ENCODE measurements at regions not wholly inside any gene's neighbourhood (a gene's known extent, or its start where the extent isn't known, plus 50 kb on each side); places are given as distances from the start of the nearest gene placed in this dataset.

GRCh38 chr16:65274566-65274965 is 152.7 kb upstream of the CDH11 start:
- DNase-seq (no peak), ATAC-seq (no peak)
- H3K4me1 ChIP-seq, result no peaks in the 10 kb centered on the region
- intact Hi-C loops (cut with DNase I), result loop anchor here in 1 of 10 donors (10.0 kb wide), 1 partner anchor 60 kb away; no protein-coding TSS in a partner anchor
- WGBS, 2 donors, result 71 to 72% methylated on average over 3 of the region's 3 CpGs
- H3K27ac ChIP-seq, result no peak overlapping the region
- H3K27me3 ChIP-seq, result no peaks in the 10 kb centered on the region
- no peak overlapping the region for H3K4me3 ChIP-seq
- TF ChIP-seq, protein P1, sequence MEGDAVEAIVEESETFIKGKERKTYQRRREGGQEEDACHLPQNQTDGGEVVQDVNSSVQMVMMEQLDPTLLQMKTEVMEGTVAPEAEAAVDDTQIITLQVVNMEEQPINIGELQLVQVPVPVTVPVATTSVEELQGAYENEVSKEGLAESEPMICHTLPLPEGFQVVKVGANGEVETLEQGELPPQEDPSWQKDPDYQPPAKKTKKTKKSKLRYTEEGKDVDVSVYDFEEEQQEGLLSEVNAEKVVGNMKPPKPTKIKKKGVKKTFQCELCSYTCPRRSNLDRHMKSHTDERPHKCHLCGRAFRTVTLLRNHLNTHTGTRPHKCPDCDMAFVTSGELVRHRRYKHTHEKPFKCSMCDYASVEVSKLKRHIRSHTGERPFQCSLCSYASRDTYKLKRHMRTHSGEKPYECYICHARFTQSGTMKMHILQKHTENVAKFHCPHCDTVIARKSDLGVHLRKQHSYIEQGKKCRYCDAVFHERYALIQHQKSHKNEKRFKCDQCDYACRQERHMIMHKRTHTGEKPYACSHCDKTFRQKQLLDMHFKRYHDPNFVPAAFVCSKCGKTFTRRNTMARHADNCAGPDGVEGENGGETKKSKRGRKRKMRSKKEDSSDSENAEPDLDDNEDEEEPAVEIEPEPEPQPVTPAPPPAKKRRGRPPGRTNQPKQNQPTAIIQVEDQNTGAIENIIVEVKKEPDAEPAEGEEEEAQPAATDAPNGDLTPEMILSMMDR (IDR thresholded peaks at IDR 0.05), result no peak
- H3K36me3 ChIP-seq, result no peaks in the 10 kb centered on the region
- H3K9me3 ChIP-seq, result no peaks in the 10 kb centered on the region

DNA sequence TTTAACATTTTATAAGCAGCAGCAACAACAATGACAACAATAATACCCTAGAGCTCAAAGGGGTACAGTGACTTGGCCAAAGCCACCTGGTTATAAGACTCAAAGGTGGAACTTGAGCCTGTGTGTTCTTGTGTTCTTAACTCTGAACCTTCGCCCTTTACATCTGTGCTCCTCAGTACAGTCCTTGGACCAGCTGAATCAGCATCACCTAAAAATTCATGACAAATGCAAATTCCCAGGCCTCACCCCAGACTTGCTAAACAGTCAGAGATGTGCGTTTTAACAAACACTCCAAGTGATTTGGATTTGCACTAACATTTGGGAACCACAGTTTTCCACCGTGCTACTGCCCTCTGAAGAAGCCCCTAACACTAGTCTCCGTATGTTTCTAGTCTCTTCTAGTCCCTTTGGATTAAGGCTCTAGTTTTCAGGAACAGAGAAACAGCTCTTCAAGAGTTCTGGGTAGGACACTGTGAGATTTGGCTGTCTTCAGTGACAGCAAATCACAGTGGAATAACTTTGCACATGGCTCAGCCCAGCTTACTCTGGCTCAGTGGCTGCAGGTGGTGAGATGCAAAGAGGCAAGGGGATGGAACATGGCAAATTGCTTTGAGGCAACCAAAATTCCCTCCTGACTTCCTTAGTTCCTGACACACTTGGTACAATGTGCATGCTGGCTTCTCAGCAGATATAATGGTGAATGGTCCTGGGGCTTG is 151.0 kb upstream of the CDH11 start:
- H3K9me3 ChIP-seq, result no peaks in the 10 kb centered on the region
- 93 to 94% methylated on average over 4 of the region's 4 CpGs for WGBS, 2 donors

DNA sequence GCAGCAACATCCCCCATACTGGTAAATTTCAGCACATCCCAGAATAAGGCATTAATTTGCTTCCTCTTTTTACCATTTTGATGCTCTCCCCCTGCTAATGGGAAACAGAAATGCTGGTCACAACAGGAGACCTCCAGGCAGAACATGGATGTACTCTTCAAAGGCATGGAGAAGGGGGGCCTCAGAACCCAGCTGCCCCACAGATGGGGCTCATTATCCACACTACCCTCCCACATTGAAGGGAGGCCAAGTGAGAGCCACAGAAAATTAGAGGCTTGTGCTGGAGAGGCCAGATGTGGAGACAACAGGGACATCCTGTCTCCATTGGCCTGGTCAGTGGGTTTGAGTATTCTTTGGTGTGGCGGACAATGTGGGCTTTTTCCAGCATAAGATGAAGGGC is 150.1 kb upstream of the CDH11 start:
- no peak for ATAC-seq
- H3K9me3 ChIP-seq, result no peaks in the 10 kb centered on the region
- H3K36me3 ChIP-seq, result no peaks in the 10 kb centered on the region
- WGBS, 2 donors, result 47 to 65% methylated on average over 1 of the region's 1 CpG
- H3K27me3 ChIP-seq, result no peaks in the 10 kb centered on the region
- no peak overlapping the region for H3K27ac ChIP-seq
- intact Hi-C loops (cut with DNase I), result loop anchor here in 1 of 10 donors (10.0 kb wide), 1 partner anchor 63 kb away; no protein-coding TSS in a partner anchor
- no peak for DNase-seq
- no peak overlapping the region for H3K4me3 ChIP-seq
- no peaks in the 10 kb centered on the region for H3K4me1 ChIP-seq
- TF ChIP-seq, protein P1 (IDR thresholded peaks at IDR 0.05), result no peak

More for the DNA sequence above, 151.0 kb upstream of the CDH11 start:
- Histone ChIP-seq H3K4me1 (no peaks in the 10 kb centered on the region), H3K27ac (no peak overlapping the region), H3K27me3 (no peaks in the 10 kb centered on the region), H3K36me3 (no peaks in the 10 kb centered on the region), H3K4me3 (no peak overlapping the region)
- ATAC-seq, result no peak
- intact Hi-C loops (cut with DNase I), result loop anchor here in 1 of 10 donors (10.0 kb wide), 1 partner anchor 62 kb away; no protein-coding TSS in a partner anchor
- no peak for DNase-seq
- TF ChIP-seq, protein P1 (IDR thresholded peaks at IDR 0.05), result no peak

DNA sequence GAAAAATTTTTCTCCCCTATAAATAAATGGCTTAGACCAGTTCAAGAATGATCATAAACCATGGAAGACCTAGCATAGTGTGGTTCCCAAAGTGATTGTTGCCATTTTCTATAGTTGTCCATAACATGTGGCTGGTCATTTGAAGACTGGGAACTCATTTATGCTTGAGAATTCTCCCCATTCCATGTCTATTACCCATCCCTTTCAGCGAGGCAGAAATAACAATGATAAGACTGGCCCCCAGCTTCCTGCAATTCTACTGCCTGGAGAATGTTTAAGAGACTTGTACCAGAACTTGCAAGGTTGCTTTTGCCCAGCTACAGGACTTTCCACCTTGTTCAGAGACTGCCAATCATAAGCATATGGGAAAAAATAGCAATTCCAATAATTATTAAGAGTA is 146.5 kb upstream of the CDH11 start:
- TF ChIP-seq, protein P1 (IDR thresholded peaks at IDR 0.05), result no peak
- Histone ChIP-seq H3K4me1 (no peaks in the 10 kb centered on the region), H3K4me3 (no peak overlapping the region), H3K27me3 (peaks cover 0 to 3% (median 0%) of the 10 kb centered on the region in 7 donors), H3K36me3 (no peaks in the 10 kb centered on the region), H3K9me3 (no peaks in the 10 kb centered on the region), H3K27ac (no peak overlapping the region)
- 44 to 58% methylated on average over 1 of the region's 1 CpG for WGBS, 2 donors
- ATAC-seq, result no peak
- intact Hi-C loops (cut with DNase I), result no loop called here
- no peak for DNase-seq
